Mucosa of stomach (tissue), 1 donor: ENCODE measurements at regions not wholly inside any gene's neighbourhood (a gene's known extent, or its start where the extent isn't known, plus 50 kb on each side); places are given as distances from the start of the nearest gene placed in this dataset.
"Not testable (repeated sequence)": the region's sequence is repeated elsewhere in the genome, so short reads cannot be mapped to it uniquely, and the experiment has no call there.

Experiments
- H3K27me3 ChIP-seq: one replicate; pipeline ENCODE4 v1.7.0; 2013; ENCODE audit warnings: mild to moderate bottlenecking, low read length; ENCODE audit not compliant: control insufficient read depth, insufficient read depth
- H3K36me3 ChIP-seq: one replicate; pipeline ENCODE4 v1.7.0; 2013; ENCODE audit warnings: low read length; ENCODE audit not compliant: control insufficient read depth, insufficient read depth
- H3K4me1 ChIP-seq: one replicate; pipeline ENCODE4 v1.7.0; 2013; ENCODE audit warnings: mild to moderate bottlenecking, low read length; ENCODE audit not compliant: control insufficient read depth, insufficient read depth
- H3K4me3 ChIP-seq: one replicate; pipeline ENCODE4 v1.7.0; 2013; ENCODE audit warnings: low read length
- H3K9ac ChIP-seq: one replicate; pipeline ENCODE4 v1.7.0; 2013; ENCODE audit warnings: mild to moderate bottlenecking, low read length, moderate library complexity
- H3K9me3 ChIP-seq: one replicate; pipeline ENCODE4 v1.7.0; 2013; ENCODE audit warnings: mild to moderate bottlenecking, low read length, moderate library complexity; ENCODE audit not compliant: control insufficient read depth
- donor health status: Pancreatic carcinoma.

GRCh38 chr3:74145277-74145676, 469.2 kb downstream of the CNTN3 start:
- Histone ChIP-seq H3K4me1 (no peaks in the 10 kb centered on the region), H3K36me3 (no peaks in the 10 kb centered on the region), H3K4me3 (no peak overlapping the region), H3K27me3 (no peaks in the 10 kb centered on the region), H3K9ac (no peak overlapping the region), H3K9me3 (no peaks in the 10 kb centered on the region)

DNA sequence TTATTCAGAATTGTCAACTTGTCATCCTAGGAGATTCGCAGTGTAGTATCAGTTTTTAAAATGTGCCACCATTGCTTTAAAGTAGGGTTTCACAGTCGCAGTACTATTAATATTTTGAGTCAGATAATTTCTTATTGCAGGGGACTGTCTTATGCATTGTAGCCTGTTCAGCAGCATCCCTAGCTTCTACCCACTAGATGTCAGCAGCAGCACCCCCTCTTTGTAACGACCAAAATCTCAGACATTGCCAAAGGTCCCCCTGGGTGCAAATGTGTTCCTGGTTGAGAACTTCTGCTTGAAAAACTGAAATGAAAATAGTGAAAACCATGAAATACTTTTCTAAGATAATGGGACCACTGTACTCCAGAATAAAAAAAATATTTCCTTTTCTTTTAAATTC, 474.8 kb downstream of the CNTN3 start:
- no peaks in the 10 kb centered on the region for H3K27me3 ChIP-seq
- H3K4me3 ChIP-seq = no peak overlapping the region
- H3K9ac ChIP-seq = no peak overlapping the region
- no peaks in the 10 kb centered on the region for H3K4me1 ChIP-seq
- H3K9me3 ChIP-seq = no peaks in the 10 kb centered on the region
- no peaks in the 10 kb centered on the region for H3K36me3 ChIP-seq

DNA sequence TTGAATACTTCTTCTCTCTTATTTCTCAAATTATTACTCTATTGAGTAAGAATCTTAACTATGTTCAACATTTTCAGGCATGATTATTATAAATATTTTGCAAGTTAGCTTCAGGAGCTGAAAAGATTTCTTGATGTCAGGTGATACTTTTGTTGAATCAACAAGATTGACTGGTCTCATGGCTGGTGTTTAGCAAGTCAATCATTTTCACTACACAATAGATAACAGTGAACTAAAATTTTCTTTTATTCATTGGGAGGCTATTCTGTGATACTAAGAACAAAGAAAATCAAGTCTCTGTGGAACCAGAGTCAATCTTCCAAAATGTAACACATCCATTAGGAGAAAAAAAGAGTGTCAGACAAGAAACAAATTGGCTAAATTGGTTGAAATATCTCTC, 476.7 kb downstream of the CNTN3 start:
- H3K4me1 ChIP-seq = no peaks in the 10 kb centered on the region
- no peaks in the 10 kb centered on the region for H3K9me3 ChIP-seq
- no peak overlapping the region for H3K9ac ChIP-seq
- H3K27me3 ChIP-seq = no peaks in the 10 kb centered on the region
- H3K36me3 ChIP-seq = no peaks in the 10 kb centered on the region
- H3K4me3 ChIP-seq = no peak overlapping the region

DNA sequence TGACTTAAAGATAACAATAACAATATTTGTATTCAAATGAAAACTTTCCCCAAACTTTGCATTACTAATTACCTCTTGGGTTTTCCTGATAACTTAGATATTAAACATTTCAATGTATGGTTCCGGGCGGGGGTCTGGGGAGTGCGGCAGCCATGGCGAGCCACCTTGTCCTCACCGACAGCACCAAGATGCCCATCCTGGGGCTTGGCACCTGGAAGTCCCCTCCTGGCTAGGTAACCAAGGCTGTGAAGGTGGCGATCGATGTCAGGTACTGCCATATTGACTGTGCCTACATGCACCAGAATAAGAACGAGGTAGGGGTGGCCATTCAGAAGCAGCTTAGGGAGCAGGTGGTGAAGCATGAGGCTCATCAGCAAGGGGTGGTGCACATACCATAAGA, 478.7 kb downstream of the CNTN3 start:
- no peaks in the 10 kb centered on the region for H3K9me3 ChIP-seq
- no peaks in the 10 kb centered on the region for H3K36me3 ChIP-seq
- no peaks in the 10 kb centered on the region for H3K4me1 ChIP-seq
- H3K4me3 ChIP-seq = no peak overlapping the region
- no peaks in the 10 kb centered on the region for H3K27me3 ChIP-seq
- H3K9ac ChIP-seq = no peak overlapping the region

DNA sequence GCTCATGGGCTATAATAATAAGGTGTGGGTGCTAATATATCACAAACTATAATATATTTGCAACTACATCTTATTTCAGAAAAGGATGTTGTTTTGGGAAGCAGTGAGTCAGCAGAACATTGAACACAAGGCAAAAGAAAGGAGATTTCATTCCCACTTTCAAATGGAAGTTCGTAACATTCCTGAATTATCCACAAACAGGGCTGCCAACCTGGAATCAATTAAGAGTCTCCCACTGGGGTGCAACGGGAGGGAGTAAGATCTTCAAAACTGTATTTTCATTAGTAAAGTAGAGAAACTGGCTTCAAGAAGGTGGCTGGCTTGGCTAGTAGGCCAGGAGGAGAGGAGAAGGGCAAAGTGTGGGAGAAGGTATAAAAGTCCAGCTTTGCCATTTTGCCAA, 479.6 kb downstream of the CNTN3 start:
- no peak overlapping the region for H3K4me3 ChIP-seq
- no peaks in the 10 kb centered on the region for H3K36me3 ChIP-seq
- H3K27me3 ChIP-seq = no peaks in the 10 kb centered on the region
- no peak overlapping the region for H3K9ac ChIP-seq
- no peaks in the 10 kb centered on the region for H3K9me3 ChIP-seq
- H3K4me1 ChIP-seq = no peaks in the 10 kb centered on the region

- H3K9ac ChIP-seq, H3K36me3 ChIP-seq, H3K4me1 ChIP-seq, H3K9me3 ChIP-seq, H3K27me3 ChIP-seq, H3K4me3 ChIP-seq: not testable (repeated sequence)
Observed at GRCh38 chr3:74131546-74132328, 482.7 kb downstream of the CNTN3 start.

DNA sequence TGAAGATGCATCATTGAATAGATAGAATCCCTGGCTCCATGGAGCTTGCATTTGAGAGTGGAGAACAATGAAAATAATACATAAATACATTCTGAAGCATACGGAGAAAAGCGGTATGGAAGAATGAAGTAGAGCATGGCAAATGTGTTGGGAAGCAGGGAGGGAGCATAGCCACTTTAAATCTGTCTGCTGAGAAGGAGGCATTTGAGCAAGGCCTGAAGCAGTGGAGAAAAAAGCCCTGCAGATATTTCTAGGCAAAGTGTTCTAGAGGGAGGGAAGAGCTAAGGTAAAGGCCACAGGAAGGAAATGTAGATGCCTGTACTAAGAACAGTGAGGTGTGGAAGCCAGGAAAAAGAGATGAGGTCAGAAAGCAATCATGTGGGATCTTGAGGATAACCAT, 484.8 kb downstream of the CNTN3 start:
- Histone ChIP-seq H3K9ac (no peak overlapping the region), H3K4me1 (no peaks in the 10 kb centered on the region), H3K36me3 (no peaks in the 10 kb centered on the region), H3K9me3 (no peaks in the 10 kb centered on the region), H3K4me3 (no peak overlapping the region), H3K27me3 (no peaks in the 10 kb centered on the region)

DNA sequence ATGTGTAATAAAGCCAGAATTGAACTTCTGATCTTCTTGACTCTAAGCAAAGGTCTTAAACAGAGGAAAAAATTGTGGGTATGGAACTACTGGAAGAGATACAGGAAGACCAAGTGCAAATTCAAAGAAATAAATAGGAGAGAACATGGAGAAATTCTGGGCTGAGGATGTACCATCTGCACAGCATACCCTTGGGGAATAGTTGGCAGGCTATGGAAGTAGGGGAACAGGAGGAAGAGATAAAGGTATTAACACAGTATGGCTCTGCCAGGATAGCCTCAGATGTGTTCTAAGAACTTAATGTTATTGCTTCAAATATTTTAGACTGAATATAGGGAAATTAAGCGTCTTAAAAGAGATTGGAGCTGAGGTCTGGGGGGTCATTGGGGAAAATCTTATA, 485.4 kb downstream of the CNTN3 start:
- Histone ChIP-seq H3K27me3 (no peaks in the 10 kb centered on the region), H3K9me3 (no peaks in the 10 kb centered on the region), H3K4me1 (no peaks in the 10 kb centered on the region), H3K9ac (no peak overlapping the region), H3K36me3 (no peaks in the 10 kb centered on the region), H3K4me3 (no peak overlapping the region)

DNA sequence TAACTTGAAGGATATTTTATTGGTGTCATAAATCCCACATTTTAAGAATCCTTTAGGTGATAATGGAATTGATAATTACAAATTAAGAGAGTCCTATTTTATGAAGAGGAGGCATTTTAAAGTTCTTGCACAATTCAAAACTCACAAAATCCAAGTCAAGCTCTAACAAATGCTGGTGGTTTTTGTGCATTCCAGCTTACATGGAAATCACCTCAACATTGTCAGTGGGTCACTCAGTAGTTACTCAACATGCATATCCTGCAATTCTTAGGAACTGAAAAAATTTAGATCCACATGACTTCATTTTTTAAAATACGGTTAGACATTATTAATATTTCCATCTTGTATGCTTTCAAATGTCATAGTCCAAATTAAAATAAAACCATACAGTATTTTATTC, 487.2 kb downstream of the CNTN3 start:
- no peaks in the 10 kb centered on the region for H3K36me3 ChIP-seq

GRCh38 chr3:74124782-74125181, 489.7 kb downstream of the CNTN3 start:
- Histone ChIP-seq H3K9me3 (no peaks in the 10 kb centered on the region), H3K9ac (no peak overlapping the region), H3K36me3 (no peaks in the 10 kb centered on the region), H3K4me3 (no peak overlapping the region), H3K4me1 (no peaks in the 10 kb centered on the region), H3K27me3 (no peaks in the 10 kb centered on the region)

More for the DNA sequence above, 487.2 kb downstream of the CNTN3 start:
- H3K9ac ChIP-seq = no peak overlapping the region
- no peaks in the 10 kb centered on the region for H3K4me1 ChIP-seq
- no peaks in the 10 kb centered on the region for H3K27me3 ChIP-seq
- H3K4me3 ChIP-seq = no peak overlapping the region
- H3K9me3 ChIP-seq = no peaks in the 10 kb centered on the region

DNA sequence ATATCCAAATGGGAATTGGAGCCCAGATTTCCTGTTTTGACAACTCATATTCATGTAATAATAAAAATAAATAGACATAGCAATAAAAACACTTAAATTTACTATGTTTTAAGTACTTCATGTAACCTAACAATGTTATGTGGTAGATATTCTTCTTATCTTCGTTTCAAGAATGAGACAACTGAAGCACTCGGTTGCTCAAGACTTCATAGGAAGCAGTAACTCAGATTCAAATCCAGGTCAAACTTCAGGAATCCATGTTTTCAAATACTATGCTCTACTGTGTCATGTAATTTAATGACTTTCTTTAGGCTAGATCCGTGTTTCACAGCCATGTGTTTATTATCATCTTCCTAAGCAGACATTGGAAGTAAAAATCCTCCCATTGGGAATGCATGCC, 492.2 kb downstream of the CNTN3 start:
- Histone ChIP-seq H3K9ac (no peak overlapping the region), H3K4me3 (no peak overlapping the region), H3K9me3 (no peaks in the 10 kb centered on the region), H3K27me3 (no peaks in the 10 kb centered on the region), H3K36me3 (no peaks in the 10 kb centered on the region), H3K4me1 (no peaks in the 10 kb centered on the region)

- Histone ChIP-seq H3K27me3 (no peaks in the 10 kb centered on the region), H3K4me3 (no peak overlapping the region), H3K9me3 (no peaks in the 10 kb centered on the region), H3K4me1 (no peaks in the 10 kb centered on the region), H3K9ac (no peak overlapping the region), H3K36me3 (no peaks in the 10 kb centered on the region)
Observed at GRCh38 chr3:74121761-74122160, 492.7 kb downstream of the CNTN3 start.

- no peaks in the 10 kb centered on the region for H3K4me1 ChIP-seq
- no peak overlapping the region for H3K9ac ChIP-seq
- no peaks in the 10 kb centered on the region for H3K9me3 ChIP-seq
- no peaks in the 10 kb centered on the region for H3K27me3 ChIP-seq
- H3K4me3 ChIP-seq = no peak overlapping the region
- no peaks in the 10 kb centered on the region for H3K36me3 ChIP-seq
Observed at GRCh38 chr3:74119221-74119620, 494.5 kb upstream of the PDZRN3 start.
